RCC 7860 (cell line): ENCODE measurements at regions not wholly inside any gene's neighbourhood (a gene's known extent, or its start where the extent isn't known, plus 50 kb on each side); places are given as distances from the start of the nearest gene placed in this dataset.

Experiments used
- DNase-seq: peaks from one replicate; pipeline ENCODE4 v3.0.0-alpha.2; 2015; ENCODE audit warnings: low spot score
- FAIRE-seq: peaks from 2 replicates; lab custom pipeline; 2012; peaks lifted over from hg19 to GRCh38; lab: Jason Lieb, UNC

DNA sequence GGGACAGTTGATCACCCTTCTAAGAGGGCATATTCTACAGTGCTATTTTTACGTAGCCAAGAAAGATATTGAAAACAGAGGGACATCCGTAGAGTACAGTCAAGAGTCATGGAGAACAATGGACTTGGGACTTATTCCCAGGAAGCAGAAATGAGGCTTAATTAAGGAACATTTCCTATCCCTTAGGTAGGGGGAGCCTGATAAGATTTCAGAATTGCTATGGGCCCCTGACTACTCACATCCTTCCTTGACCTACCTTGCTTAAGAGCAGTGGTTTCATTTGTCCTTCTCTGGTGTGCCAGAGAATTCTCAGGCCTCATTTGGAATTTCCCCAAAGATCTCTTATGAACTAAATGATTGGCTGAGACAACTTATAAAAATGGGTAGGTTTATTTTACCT is 189.5 kb upstream of the DTNBP1 start:
- FAIRE-seq, result no peak
- no peak for DNase-seq

DNA sequence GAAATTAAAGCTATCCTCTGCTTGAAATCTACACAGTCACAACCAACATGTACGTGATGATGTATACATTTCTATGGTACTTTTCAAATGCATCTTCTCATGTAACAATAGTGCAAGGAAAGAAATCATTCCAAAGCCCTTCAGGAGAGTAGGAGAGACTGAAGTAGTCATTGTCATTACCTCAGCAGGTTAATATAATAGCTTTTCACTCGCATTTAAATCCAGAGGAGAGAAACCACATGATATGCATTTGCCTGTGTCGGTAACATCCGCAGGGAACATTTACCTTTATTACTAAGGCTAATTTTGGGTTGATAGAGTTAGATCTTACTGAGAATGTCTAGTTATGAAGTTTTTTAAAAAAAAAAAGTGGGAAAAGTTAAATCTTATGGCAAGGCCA is 186.6 kb upstream of the DTNBP1 start:
- DNase-seq (no peak), FAIRE-seq (no peak)

DNA sequence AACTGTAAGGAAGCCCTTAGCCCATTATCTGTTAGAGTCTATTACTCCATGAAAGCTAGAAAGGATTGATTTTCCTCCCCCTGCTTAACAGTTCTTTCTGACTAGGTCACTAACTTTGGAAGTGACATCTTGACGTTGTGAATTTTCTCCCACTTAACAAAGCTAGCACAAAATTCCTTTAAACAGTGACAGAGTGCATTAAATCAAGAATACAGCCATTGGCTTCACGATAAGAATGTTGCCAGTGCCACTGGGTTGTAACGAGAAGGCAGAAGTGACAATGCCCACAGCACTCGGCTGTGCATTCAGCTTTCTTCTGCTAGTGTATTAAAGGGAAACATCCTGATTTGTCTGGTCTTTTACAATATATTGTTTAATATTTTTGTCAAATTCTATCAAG is 182.7 kb upstream of the DTNBP1 start:
- DNase-seq (no peak), FAIRE-seq (no peak)

DNA sequence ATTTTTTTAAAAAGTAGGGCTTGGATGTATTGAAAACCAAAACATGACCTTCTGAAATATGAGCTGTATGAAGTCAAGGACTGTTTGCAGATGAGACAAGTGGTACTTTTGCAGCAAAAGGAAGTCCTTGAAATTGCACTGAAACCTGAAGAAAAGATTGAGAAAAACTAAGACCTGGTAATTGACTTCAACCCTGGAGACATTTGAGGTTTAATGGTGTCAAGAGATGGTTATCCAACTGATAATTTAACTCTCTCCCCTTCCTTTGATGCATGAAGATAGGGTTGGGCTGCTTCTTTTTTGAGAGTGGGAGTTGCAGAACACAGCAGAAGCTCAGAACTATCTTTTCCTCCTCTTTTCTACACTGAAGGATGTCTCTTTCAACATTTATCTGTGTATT is 180.9 kb upstream of the DTNBP1 start:
- no peak for DNase-seq
- no peak for FAIRE-seq

- no peak for DNase-seq
- FAIRE-seq, result no peak
Measured at GRCh38 chr6:15843226-15843625, 180.4 kb upstream of the DTNBP1 start.

DNA sequence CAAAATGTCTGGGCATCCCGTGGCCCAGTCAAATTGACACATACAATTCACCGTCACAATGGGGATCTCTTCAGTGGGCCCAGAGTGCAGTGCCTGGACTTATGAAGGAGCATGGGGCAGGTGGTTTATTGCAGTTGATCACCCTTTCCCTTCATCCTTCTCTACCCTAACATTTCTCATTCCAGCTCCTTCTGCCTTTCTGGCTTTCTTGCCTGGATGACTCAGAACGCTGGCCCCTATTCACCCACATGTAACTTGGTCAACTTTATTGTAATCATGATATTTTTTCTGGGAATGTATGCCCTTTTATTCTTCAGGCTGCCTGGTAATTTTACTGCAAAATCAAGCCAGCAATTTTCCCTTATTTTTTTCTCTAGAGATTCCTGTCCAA is 179.9 kb upstream of the DTNBP1 start:
- FAIRE-seq (no peak), DNase-seq (no peak)

DNA sequence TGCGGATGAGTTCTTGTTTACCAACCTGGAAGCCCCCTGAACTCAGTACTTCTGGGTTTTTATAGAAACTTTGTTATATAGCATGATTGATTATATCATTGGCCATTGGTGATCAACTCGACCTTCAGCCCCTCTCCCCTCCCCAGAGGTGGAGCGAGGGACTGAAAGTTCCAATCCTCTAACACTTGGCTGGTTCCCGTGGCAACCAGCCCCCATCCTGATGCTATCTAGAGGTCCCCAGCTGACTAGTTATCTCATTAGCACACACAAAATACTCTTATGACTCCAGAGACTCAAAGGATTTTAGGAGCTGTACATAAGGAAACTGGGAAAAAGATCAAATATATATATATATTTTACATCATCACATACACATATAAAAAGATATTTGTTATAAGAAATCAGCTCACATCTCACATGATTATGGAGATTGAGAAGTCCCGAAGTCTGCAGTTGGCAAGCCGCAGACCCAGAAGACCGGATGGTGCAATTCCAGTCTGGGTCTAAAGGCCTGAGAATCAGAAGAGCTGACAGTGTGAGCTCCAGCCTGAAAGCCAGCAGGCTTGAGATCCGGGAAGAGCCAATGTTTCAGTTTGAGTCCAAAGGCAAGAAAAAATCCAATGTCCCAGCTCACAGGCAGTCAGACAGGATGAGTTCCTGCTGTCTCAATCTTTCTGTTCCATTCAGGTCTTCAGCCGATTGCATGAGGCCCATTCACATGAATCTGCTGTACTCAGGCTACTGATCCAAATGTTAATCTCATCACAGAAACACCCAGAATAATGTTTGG is 179.3 kb upstream of the DTNBP1 start:
- FAIRE-seq, result no peak
- DNase-seq, result no peak

GRCh38 chr6:15839969-15840541 is 177.2 kb upstream of the DTNBP1 start:
- FAIRE-seq, result no peak

DNA sequence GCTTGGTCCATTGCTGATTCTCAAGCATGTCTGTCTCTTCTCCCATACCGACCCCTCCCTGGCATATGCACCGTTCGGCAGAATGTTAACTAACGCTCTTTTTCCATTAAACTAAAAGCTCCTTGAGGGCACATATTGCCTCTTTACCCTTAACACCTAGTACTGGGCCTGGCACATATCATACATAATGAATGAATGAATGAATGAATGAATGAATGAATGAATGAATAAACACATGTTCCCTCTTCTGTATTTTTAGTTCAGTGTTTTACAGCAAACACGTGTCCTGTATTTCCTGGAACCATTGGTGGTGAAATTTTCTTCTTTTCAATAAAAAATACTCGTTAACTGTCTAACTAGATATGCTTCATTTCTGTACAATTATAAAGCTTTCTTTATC is 174.4 kb upstream of the DTNBP1 start:
- DNase-seq (no peak), FAIRE-seq (no peak)

More at GRCh38 chr6:15839969-15840541, 177.2 kb upstream of the DTNBP1 start:
- DNase-seq, result no peak

DNA sequence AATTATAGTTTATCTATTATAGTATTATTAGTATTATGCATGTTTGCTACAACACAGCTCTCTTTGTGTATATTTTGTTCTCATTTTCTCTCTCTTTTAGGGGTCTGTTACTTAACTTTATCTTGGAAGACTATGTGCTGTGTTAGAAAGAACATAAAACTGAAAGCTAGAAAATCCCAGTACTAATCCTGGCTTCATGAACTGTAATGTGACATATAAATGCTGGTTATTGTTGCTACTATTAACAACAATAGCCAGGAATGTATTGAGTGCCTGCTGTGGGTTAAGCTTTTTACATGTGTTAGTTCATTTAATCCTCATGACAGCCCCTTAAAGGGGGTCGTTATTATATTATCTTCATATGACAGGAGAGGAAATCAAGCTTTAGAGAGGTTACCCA is 170.0 kb upstream of the DTNBP1 start:
- no peak for FAIRE-seq
- no peak for DNase-seq

DNA sequence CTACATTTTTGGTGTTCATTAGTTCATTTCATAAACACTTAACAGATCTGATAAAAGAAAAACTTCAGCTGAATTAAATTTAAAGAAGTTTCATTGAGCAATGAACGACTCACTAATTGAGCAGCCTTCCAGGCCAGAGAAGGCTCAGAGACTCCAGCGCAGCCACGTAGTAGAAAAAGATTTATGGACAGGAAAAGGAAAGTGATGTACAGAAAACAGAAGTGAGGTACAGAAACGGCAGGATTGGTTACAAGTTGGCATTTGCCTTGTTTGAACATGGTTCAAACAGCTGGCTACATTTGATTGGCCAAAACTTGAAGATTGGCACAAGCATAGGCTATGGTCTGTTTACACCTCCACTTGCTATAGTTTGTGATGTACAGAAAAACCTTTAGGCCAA is 166.3 kb upstream of the DTNBP1 start:
- FAIRE-seq (no peak), DNase-seq (no peak)

DNA sequence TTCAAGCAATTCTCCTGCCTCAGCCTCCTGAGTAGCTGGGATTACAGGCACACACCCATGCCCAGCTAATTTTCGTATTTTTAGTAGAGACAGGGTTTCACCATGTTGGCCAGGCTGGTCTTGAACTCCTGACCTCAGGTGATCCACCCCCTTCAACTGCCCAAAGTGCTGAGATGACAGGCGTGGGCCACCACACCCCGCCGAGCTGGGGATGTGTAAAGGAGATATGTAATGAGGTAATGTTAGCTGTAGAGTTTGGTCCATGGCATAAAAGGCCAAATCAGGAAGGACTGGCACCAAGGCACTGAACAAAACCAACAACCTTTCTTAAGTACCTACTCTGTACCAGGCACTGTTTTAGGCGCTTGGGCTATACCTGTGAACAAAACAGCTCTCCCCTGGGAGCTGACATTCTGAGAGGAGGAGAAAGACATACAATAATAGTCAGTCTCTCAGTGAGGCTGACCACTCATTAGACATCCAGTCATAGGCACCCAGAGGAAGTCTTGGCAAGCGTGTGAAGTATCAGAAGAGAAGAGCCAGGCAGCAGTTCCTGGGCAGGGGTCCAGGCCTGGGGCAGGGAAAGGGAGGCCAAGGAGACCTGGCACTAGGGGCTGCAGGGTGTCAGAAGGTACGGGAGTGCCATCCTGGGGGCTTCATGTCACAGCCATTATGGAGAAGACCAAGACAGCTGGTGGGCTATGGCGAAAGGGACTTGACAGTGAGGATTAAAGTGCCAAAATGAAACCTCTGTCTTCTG is 164.8 kb upstream of the DTNBP1 start:
- FAIRE-seq, result no peak
- DNase-seq, result no peak

GRCh38 chr6:15826814-15827318 is 164.0 kb upstream of the DTNBP1 start:
- FAIRE-seq, result no peak
- no peak for DNase-seq

GRCh38 chr6:15825332-15825930 is 162.6 kb upstream of the DTNBP1 start:
- no peak for FAIRE-seq
- no peak for DNase-seq

GRCh38 chr6:15824811-15825210 is 162.0 kb upstream of the DTNBP1 start:
- DNase-seq, result no peak

GRCh38 chr6:15823838-15824414 is 161.1 kb upstream of the DTNBP1 start:
- DNase-seq (no peak), FAIRE-seq (no peak)

More at GRCh38 chr6:15824811-15825210, 162.0 kb upstream of the DTNBP1 start:
- FAIRE-seq, result no peak

DNA sequence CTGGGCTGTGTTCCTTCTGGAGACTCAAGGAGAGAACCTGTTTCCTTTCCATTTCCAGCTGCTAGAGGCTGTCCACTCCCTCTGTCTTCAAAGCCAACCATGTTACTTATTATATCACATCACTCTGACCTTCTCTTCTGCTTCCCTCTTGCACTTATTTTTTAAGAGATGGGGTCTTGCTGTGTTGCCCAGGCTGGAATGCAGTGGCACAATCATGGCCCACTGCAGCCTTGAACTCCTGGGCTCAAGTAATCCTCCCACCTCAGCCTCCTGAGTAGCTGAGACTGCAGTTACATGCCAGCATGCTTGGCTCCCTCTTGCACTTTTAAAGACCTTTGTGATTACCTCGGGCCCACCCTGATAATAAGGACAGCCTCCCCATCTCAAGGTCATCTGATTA is 160.0 kb upstream of the DTNBP1 start:
- FAIRE-seq, result no peak
- DNase-seq, result no peak

GRCh38 chr6:15819841-15820240 is 157.0 kb upstream of the DTNBP1 start:
- DNase-seq, result no peak
- no peak for FAIRE-seq

- DNase-seq (no peak), FAIRE-seq (no peak)
Measured at GRCh38 chr6:15819226-15819625, 156.4 kb upstream of the DTNBP1 start.

DNA sequence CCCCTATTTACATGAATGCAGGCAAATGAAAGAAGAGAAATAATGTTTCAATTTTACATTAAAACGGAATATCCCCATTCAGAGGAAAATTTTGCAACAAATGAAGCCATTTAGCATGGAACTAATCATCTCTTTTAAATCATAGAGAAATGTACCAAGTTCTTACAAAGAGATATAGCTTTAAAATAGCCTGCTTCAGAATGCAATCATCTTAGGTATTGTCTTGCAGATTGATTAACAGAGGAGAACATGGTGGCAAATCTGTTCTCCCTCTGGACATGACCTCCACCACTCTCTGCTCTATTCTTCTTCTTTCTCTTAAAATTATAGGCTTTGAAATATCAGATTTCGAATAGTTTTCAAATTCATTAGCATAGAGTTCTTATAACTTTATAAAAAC is 155.7 kb upstream of the DTNBP1 start:
- FAIRE-seq, result no peak

DNA sequence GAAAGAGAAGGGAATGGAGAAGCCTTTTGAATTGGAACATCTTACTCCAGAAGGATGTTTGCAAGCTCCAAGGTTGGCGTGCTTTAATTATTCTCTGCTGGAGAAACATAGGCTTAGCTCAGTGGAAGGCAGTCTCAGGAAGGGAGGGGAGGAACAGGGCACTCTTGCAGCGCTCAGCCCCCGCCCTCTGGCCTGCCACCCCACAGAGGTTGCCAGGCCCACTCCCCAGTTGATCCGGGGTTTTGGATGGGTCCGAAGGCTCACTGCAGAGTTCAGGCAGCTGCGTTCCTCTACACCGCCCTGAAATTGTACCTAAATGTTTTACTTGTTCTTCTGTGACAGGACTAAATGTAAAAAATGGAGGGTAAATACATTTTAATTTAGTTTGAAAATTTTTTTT is 155.2 kb upstream of the DTNBP1 start:
- no peak for FAIRE-seq

More for the DNA sequence above, 155.7 kb upstream of the DTNBP1 start:
- DNase-seq, result no peak

More for the DNA sequence above, 155.2 kb upstream of the DTNBP1 start:
- DNase-seq, result no peak
